ENCODE measurements at regions not wholly inside any gene's neighbourhood (a gene's known extent, or its start where the extent isn't known, plus 50 kb on each side); places are given as distances from the start of the nearest gene placed in this dataset.
"Not testable (repeated sequence)": the region's sequence is repeated elsewhere in the genome, so short reads cannot be mapped to it uniquely, and the experiment has no call there.

GRCh38 chrX:121407627-121408026 lies 360.2 kb downstream of the GLUD2 start:
- H2BK120ac ChIP-seq (ENCODE audit: insufficient read depth, low read length, poor library complexity): no peak overlapping the region
- no peak overlapping the region for H4K12ac ChIP-seq (ENCODE audit: low read depth, low read length)
- H4K91ac ChIP-seq (ENCODE audit: low read depth, low read length): no peak overlapping the region
- WGBS (ENCODE audit: extremely low coverage, insufficient coverage, insufficient read length): no CpG with 5 or more reads among the region's 5 CpGs
- H4K8ac ChIP-seq (ENCODE audit: low read depth, low read length): no peak overlapping the region
- H3K4me3 ChIP-seq (ENCODE audit: low read depth, low read length): no peak overlapping the region
- H3K9ac ChIP-seq (ENCODE audit: low read length): no peak overlapping the region
- no peaks in the 10 kb centered on the region for H3K27me3 ChIP-seq (ENCODE audit: insufficient read depth, low read length)
- H3K18ac ChIP-seq (ENCODE audit: low read length): no peak overlapping the region
- no peaks in the 10 kb centered on the region for H3K9me3 ChIP-seq (ENCODE audit: insufficient read depth, low read depth, low read length)
- no peak overlapping the region for H2AFZ ChIP-seq (ENCODE audit: insufficient read depth, low read length, poor library complexity)
- H3K4me1 ChIP-seq (ENCODE audit: control insufficient read depth in 1 of 2, insufficient read depth in 2 of 2, low read length in 2 of 2): no peaks in the 10 kb centered on the region
- H3K23ac ChIP-seq (ENCODE audit: low read length): no peak overlapping the region
- no peak overlapping the region for H3K4ac ChIP-seq (ENCODE audit: low read depth, low read length)
- no peaks in the 10 kb centered on the region for H3K79me2 ChIP-seq (ENCODE audit: control insufficient read depth, insufficient read depth, low read length, poor library complexity)
- H3K14ac ChIP-seq (ENCODE audit: low read length): no peak overlapping the region
- no peak overlapping the region for H3K4me2 ChIP-seq (ENCODE audit: low read length)
- H2BK12ac ChIP-seq (ENCODE audit: low read length): no peak overlapping the region
- DNase-seq: no peak
- no peak overlapping the region for H2AK5ac ChIP-seq (ENCODE audit: low read length)
- peaks cover 0 to 2% of the 10 kb centered on the region in 2 experiments for H3K36me3 ChIP-seq (ENCODE audit: control insufficient read depth in 1 of 2, insufficient read depth in 2 of 2, low read length in 2 of 2)
- H2BK5ac ChIP-seq (ENCODE audit: low read depth, low read length, poor library complexity): no peak overlapping the region
- H3K27ac ChIP-seq (ENCODE audit: low read depth, low read length): no peak overlapping the region
- no peaks in the 10 kb centered on the region for H3K79me1 ChIP-seq (ENCODE audit: low read length)

DNA sequence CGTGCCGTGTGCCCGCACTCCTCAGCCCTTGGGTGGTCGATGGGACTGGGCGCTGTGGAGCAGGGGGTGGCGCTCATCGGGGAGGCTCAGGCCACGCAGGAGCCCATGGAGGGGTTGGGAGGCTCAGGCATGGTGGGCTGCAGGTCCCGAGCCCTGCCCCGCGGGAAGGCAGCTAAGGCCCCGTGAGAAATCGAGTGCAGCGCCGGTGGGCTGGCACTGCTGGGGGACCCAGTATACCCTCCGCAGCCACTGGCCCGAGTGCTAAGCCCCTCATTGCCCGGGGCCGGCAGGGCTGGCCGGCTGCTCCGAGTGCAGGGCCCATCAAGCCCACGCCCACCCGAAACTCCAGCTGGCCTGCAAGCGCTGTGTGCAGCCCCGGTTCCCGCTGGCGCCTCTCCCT lies 384.1 kb downstream of the GLUD2 start:
- H4K12ac ChIP-seq (ENCODE audit: low read depth, low read length); H3K4me3 ChIP-seq (ENCODE audit: low read depth, low read length); H3K79me2 ChIP-seq (ENCODE audit: control insufficient read depth, insufficient read depth, low read length, poor library complexity); H3K4ac ChIP-seq (ENCODE audit: low read depth, low read length); H3K27ac ChIP-seq (ENCODE audit: low read depth, low read length); H3K79me1 ChIP-seq (ENCODE audit: low read length); H3K23ac ChIP-seq (ENCODE audit: low read length); H3K9me3 ChIP-seq (ENCODE audit: insufficient read depth, low read depth, low read length); H3K18ac ChIP-seq (ENCODE audit: low read length); H2BK120ac ChIP-seq (ENCODE audit: insufficient read depth, low read length, poor library complexity); H3K36me3 ChIP-seq (ENCODE audit: control insufficient read depth in 1 of 2, insufficient read depth in 2 of 2, low read length in 2 of 2); H2AK5ac ChIP-seq (ENCODE audit: low read length); H3K4me1 ChIP-seq (ENCODE audit: control insufficient read depth in 1 of 2, insufficient read depth in 2 of 2, low read length in 2 of 2); H3K14ac ChIP-seq (ENCODE audit: low read length); H3K4me2 ChIP-seq (ENCODE audit: low read length); H2AFZ ChIP-seq (ENCODE audit: insufficient read depth, low read length, poor library complexity); DNase-seq; H2BK12ac ChIP-seq (ENCODE audit: low read length); H3K27me3 ChIP-seq (ENCODE audit: insufficient read depth, low read length); H4K91ac ChIP-seq (ENCODE audit: low read depth, low read length); H2BK5ac ChIP-seq (ENCODE audit: low read depth, low read length, poor library complexity); H3K9ac ChIP-seq (ENCODE audit: low read length); H4K8ac ChIP-seq (ENCODE audit: low read depth, low read length): not testable (repeated sequence)
- WGBS (ENCODE audit: extremely low coverage, insufficient coverage, insufficient read length): no CpG with 5 or more reads among the region's 27 CpGs

DNA sequence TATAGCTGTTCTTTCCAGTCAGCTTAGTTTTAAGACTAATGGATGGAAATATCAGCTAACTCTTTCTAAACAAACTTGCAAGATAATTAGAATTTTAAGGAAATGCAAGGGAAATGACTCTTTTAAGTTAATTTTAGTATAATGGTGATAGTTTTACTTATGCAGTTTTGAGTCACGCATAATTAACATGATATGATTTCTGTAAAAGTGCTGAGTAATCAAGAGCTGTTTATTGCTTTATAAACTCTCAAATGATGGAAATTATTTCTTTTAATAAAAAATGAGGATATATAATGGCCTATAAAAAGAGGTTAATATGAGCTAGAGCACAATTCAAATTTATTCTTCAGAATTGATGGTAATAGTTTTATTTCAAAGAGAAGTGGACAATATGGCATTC lies 385.9 kb downstream of the GLUD2 start:
- H2AFZ ChIP-seq (ENCODE audit: insufficient read depth, low read length, poor library complexity): no peak overlapping the region
- no peak overlapping the region for H3K27ac ChIP-seq (ENCODE audit: low read depth, low read length)
- WGBS (ENCODE audit: extremely low coverage, insufficient coverage, insufficient read length): no CpG with 5 or more reads among the region's 1 CpG
- H3K4ac ChIP-seq (ENCODE audit: low read depth, low read length): no peak overlapping the region
- H3K27me3 ChIP-seq (ENCODE audit: insufficient read depth, low read length): no peaks in the 10 kb centered on the region
- H3K23ac ChIP-seq (ENCODE audit: low read length): no peak overlapping the region
- H3K9me3 ChIP-seq (ENCODE audit: insufficient read depth, low read depth, low read length): no peaks in the 10 kb centered on the region
- H3K18ac ChIP-seq (ENCODE audit: low read length): no peak overlapping the region
- H4K12ac ChIP-seq (ENCODE audit: low read depth, low read length): no peak overlapping the region
- no peak overlapping the region for H3K9ac ChIP-seq (ENCODE audit: low read length)
- H3K4me1 ChIP-seq (ENCODE audit: control insufficient read depth in 1 of 2, insufficient read depth in 2 of 2, low read length in 2 of 2): no peaks in the 10 kb centered on the region
- H4K8ac ChIP-seq (ENCODE audit: low read depth, low read length): no peak overlapping the region
- no peak overlapping the region for H2AK5ac ChIP-seq (ENCODE audit: low read length)
- no peak overlapping the region for H3K4me2 ChIP-seq (ENCODE audit: low read length)
- no peak overlapping the region for H4K91ac ChIP-seq (ENCODE audit: low read depth, low read length)
- no peak overlapping the region for H3K14ac ChIP-seq (ENCODE audit: low read length)
- H2BK120ac ChIP-seq (ENCODE audit: insufficient read depth, low read length, poor library complexity): no peak overlapping the region
- no peak overlapping the region for H2BK5ac ChIP-seq (ENCODE audit: low read depth, low read length, poor library complexity)
- H2BK12ac ChIP-seq (ENCODE audit: low read length): no peak overlapping the region
- H3K79me2 ChIP-seq (ENCODE audit: control insufficient read depth, insufficient read depth, low read length, poor library complexity): no peaks in the 10 kb centered on the region
- H3K36me3 ChIP-seq (ENCODE audit: control insufficient read depth in 1 of 2, insufficient read depth in 2 of 2, low read length in 2 of 2): no peaks in the 10 kb centered on the region
- no peak overlapping the region for H3K4me3 ChIP-seq (ENCODE audit: low read depth, low read length)
- H3K79me1 ChIP-seq (ENCODE audit: low read length): no peaks in the 10 kb centered on the region
- no peak for DNase-seq

GRCh38 chrX:121437666-121438065 lies 390.3 kb downstream of the GLUD2 start:
- not testable (repeated sequence) for H3K27me3 ChIP-seq (ENCODE audit: insufficient read depth, low read length); H3K23ac ChIP-seq (ENCODE audit: low read length); H3K79me1 ChIP-seq (ENCODE audit: low read length); H3K4ac ChIP-seq (ENCODE audit: low read depth, low read length); H2BK5ac ChIP-seq (ENCODE audit: low read depth, low read length, poor library complexity); H3K79me2 ChIP-seq (ENCODE audit: control insufficient read depth, insufficient read depth, low read length, poor library complexity); H3K4me1 ChIP-seq (ENCODE audit: control insufficient read depth in 1 of 2, insufficient read depth in 2 of 2, low read length in 2 of 2); H3K36me3 ChIP-seq (ENCODE audit: control insufficient read depth in 1 of 2, insufficient read depth in 2 of 2, low read length in 2 of 2); H2AFZ ChIP-seq (ENCODE audit: insufficient read depth, low read length, poor library complexity); H4K12ac ChIP-seq (ENCODE audit: low read depth, low read length); H2AK5ac ChIP-seq (ENCODE audit: low read length); H3K18ac ChIP-seq (ENCODE audit: low read length); H3K4me3 ChIP-seq (ENCODE audit: low read depth, low read length); H2BK12ac ChIP-seq (ENCODE audit: low read length); H3K4me2 ChIP-seq (ENCODE audit: low read length); H3K14ac ChIP-seq (ENCODE audit: low read length); DNase-seq; H4K91ac ChIP-seq (ENCODE audit: low read depth, low read length); H3K9me3 ChIP-seq (ENCODE audit: insufficient read depth, low read depth, low read length); H3K9ac ChIP-seq (ENCODE audit: low read length); H4K8ac ChIP-seq (ENCODE audit: low read depth, low read length); H2BK120ac ChIP-seq (ENCODE audit: insufficient read depth, low read length, poor library complexity); H3K27ac ChIP-seq (ENCODE audit: low read depth, low read length)
- WGBS (ENCODE audit: extremely low coverage, insufficient coverage, insufficient read length): no CpG with 5 or more reads among the region's 23 CpGs
